ENCODE measurements at regions not wholly inside any gene's neighbourhood (a gene's known extent, or its start where the extent isn't known, plus 50 kb on each side); places are given as distances from the start of the nearest gene placed in this dataset.
"Not testable (repeated sequence)": the region's sequence is repeated elsewhere in the genome, so short reads cannot be mapped to it uniquely, and the experiment has no call there.

DNA sequence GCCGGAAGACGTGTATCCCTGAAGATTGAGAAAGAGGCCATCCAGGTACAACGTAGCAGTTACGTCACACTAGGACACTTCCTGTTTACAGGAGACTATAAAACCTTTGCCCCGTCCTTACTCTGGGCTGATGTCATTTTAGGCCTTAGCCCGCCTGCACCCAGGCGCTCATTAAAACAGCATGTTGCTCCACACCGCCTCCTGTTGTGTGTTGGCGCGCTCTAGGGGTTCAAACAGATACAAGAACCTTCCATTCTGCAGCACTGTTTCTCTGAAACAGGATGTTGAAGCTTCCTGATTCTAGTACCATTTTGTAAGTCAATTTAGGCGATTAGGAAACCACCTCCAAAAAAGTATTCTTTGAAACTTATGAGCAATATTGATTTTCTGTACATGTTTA lies 722.1 kb downstream of the PCDH7 start:
- no peaks in the 10 kb centered on the region for H3K4me1 ChIP-seq (ENCODE audit: control insufficient read depth, insufficient read depth, low read length, poor library complexity, severe bottlenecking)
- no peak overlapping the region for H3K4me3 ChIP-seq (ENCODE audit: extremely low read depth, insufficient read depth, low read length, poor library complexity, severe bottlenecking)
- no peaks in the 10 kb centered on the region for H3K36me3 ChIP-seq (ENCODE audit: control insufficient read depth, insufficient read depth, low read length)
- H3K9me3 ChIP-seq (ENCODE audit: control insufficient read depth, low read length) = no peaks in the 10 kb centered on the region
- WGBS, 2 experiments (ENCODE audit: insufficient coverage in 2 of 2) = 88 to 95% methylated on average over 9 to 10 of the region's 11 CpGs
- no peak overlapping the region for H3K27ac ChIP-seq (ENCODE audit: low read depth, low read length, severe bottlenecking)

DNA sequence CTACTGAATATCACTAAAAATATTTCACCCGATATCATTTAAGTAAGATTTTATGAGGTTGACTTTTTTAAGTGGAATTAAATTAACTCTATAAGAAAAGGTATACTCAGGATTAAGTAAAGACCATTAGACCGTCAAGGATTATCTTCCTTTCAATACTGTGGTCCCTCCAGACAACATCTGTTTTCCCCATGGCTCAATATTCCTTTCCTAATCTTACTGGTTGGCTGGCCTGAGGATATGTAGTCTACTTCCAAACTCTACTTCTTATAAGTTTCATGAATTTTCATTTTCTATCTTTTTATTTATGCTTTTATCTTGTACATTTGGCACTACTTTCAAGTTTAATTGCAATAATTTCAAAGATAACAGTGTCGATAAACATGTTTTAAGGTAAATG lies 725.4 kb downstream of the PCDH7 start:
- no CpG with 5 or more reads among the region's 3 CpGs for WGBS, 2 experiments (ENCODE audit: insufficient coverage in 2 of 2)
- Histone ChIP-seq H3K9me3 (ENCODE audit: control insufficient read depth, low read length) (no peaks in the 10 kb centered on the region), H3K36me3 (ENCODE audit: control insufficient read depth, insufficient read depth, low read length) (no peaks in the 10 kb centered on the region), H3K27ac (ENCODE audit: low read depth, low read length, severe bottlenecking) (no peak overlapping the region), H3K4me1 (ENCODE audit: control insufficient read depth, insufficient read depth, low read length, poor library complexity, severe bottlenecking) (no peaks in the 10 kb centered on the region), H3K4me3 (ENCODE audit: extremely low read depth, insufficient read depth, low read length, poor library complexity, severe bottlenecking) (no peak overlapping the region)

DNA sequence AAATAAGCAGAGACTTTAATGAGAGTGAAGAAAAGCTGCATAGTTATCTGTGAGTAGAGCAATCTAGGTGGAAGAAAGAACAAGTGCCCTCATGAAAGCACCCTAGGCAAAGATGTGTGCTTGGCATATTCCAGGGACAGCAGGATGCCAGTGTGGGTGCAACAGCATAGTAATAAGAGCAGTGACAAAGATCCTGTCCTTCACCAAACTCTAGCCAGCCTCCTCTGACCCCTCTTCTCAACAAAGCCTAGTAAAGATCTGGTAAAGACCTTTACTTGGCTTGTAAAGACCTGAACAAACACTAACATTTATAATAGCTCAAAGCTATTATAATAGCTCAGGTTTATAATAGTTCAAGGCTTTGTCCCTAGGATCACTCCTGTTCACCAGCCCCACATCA lies 735.4 kb downstream of the PCDH7 start:
- H3K9me3 ChIP-seq (ENCODE audit: control insufficient read depth, low read length) = no peaks in the 10 kb centered on the region
- H3K36me3 ChIP-seq (ENCODE audit: control insufficient read depth, insufficient read depth, low read length) = no peaks in the 10 kb centered on the region
- H3K4me3 ChIP-seq (ENCODE audit: extremely low read depth, insufficient read depth, low read length, poor library complexity, severe bottlenecking) = no peak overlapping the region
- H3K27ac ChIP-seq (ENCODE audit: low read depth, low read length, severe bottlenecking) = no peak overlapping the region
- H3K4me1 ChIP-seq (ENCODE audit: control insufficient read depth, insufficient read depth, low read length, poor library complexity, severe bottlenecking) = no peaks in the 10 kb centered on the region

DNA sequence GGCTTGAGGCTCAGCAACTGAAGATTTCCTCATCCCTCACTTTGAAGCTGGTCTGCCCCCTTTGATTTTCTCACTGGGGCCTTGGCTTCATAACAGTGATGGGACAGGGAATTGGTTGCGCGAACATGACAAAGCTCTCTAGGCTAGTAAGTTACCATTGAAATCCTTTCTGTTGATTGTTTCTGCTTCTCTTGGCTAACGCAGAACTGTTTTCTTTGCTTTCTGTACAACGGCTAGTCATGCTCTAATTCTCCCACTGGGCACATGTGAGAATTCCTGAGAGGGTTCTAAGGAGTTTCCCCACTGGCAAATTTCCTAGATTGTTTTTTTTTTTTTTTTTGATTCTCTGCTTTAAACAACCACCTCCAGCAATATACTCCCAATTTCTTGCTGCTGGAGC lies 738.6 kb downstream of the PCDH7 start:
- no peak overlapping the region for H3K4me3 ChIP-seq (ENCODE audit: extremely low read depth, insufficient read depth, low read length, poor library complexity, severe bottlenecking)
- WGBS, 2 experiments (ENCODE audit: insufficient coverage in 2 of 2) = 87 to 100% methylated on average over 2 of the region's 4 CpGs

DNA sequence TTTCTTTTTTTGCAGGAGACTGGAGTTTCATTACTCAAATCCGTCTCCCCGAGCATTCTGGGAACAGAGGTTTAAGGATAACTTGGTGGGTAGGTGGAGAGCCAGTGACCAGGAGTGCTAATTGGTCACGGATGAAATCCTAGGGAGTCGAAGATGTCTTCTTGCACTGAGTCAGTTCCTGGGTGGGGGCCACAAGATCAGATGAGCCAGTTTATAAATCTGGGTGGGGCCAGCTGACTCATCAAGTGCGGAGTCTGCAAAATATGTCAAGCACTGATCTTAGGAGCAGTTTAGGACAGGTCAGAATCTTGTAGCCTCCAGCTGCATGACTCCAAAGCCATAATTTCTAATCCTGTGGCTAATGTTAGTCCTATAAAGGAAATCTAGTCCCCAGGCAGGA lies 741.3 kb downstream of the PCDH7 start:
- Histone ChIP-seq H3K4me1 (ENCODE audit: control insufficient read depth, insufficient read depth, low read length, poor library complexity, severe bottlenecking) (peaks cover 5% of the 10 kb centered on the region), H3K36me3 (ENCODE audit: control insufficient read depth, insufficient read depth, low read length) (no peaks in the 10 kb centered on the region), H3K27ac (ENCODE audit: low read depth, low read length, severe bottlenecking) (no peak overlapping the region), H3K9me3 (ENCODE audit: control insufficient read depth, low read length) (no peaks in the 10 kb centered on the region), H3K4me3 (ENCODE audit: extremely low read depth, insufficient read depth, low read length, poor library complexity, severe bottlenecking) (no peak overlapping the region)
- 94 to 97% methylated on average over 3 of the region's 5 CpGs for WGBS, 2 experiments (ENCODE audit: insufficient coverage in 2 of 2)

More for the DNA sequence above, 738.6 kb downstream of the PCDH7 start:
- no peaks in the 10 kb centered on the region for H3K9me3 ChIP-seq (ENCODE audit: control insufficient read depth, low read length)
- no peak overlapping the region for H3K27ac ChIP-seq (ENCODE audit: low read depth, low read length, severe bottlenecking)
- no peaks in the 10 kb centered on the region for H3K36me3 ChIP-seq (ENCODE audit: control insufficient read depth, insufficient read depth, low read length)
- peaks cover 5% of the 10 kb centered on the region for H3K4me1 ChIP-seq (ENCODE audit: control insufficient read depth, insufficient read depth, low read length, poor library complexity, severe bottlenecking)

DNA sequence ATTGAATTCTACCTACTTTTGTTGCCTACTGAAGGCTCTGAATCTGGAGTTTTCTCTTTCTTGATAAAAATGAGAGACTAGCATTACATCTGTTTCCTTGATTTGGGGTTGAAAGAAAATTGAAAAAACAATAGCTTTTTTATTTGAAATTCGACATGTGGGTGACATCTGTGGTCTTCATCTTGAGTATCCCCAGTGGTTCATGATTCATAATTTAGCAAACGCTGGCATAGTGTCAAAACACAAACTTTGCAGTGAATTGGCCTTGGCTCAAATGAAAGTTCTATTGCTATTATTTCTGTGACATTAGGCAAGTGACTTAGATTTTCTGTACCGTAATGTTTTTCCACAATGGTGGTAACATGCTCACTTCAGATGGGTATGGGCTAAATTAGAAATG lies 747.6 kb downstream of the PCDH7 start:
- WGBS, 2 experiments (ENCODE audit: insufficient coverage in 2 of 2) = 78 to 91% methylated on average over 2 of the region's 3 CpGs
- Histone ChIP-seq H3K9me3 (ENCODE audit: control insufficient read depth, low read length) (no peaks in the 10 kb centered on the region), H3K36me3 (ENCODE audit: control insufficient read depth, insufficient read depth, low read length) (no peaks in the 10 kb centered on the region), H3K4me3 (ENCODE audit: extremely low read depth, insufficient read depth, low read length, poor library complexity, severe bottlenecking) (no peak overlapping the region), H3K4me1 (ENCODE audit: control insufficient read depth, insufficient read depth, low read length, poor library complexity, severe bottlenecking) (no peaks in the 10 kb centered on the region), H3K27ac (ENCODE audit: low read depth, low read length, severe bottlenecking) (no peak overlapping the region)

DNA sequence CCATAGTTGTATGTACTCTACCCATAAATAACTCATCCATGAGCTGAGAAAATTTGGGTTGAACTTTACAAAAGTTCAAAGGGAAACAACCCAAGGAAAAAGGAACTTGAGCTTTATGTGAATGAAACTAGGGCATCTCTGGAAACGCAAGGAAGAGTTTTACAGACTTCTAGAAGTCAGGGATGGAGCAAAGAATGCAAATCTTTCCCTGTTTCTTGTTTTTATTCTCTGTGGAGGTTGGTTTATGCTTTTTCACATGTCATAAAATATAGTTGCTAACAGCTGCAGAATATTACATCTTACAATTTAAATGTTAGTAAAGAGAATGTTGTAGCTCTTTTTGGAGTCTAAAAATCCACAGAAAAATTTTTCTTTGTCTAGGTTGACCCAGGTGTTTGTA lies 754.1 kb downstream of the PCDH7 start:
- H3K36me3 ChIP-seq (ENCODE audit: control insufficient read depth, insufficient read depth, low read length) = no peaks in the 10 kb centered on the region
- no peak overlapping the region for H3K4me3 ChIP-seq (ENCODE audit: extremely low read depth, insufficient read depth, low read length, poor library complexity, severe bottlenecking)
- no peaks in the 10 kb centered on the region for H3K9me3 ChIP-seq (ENCODE audit: control insufficient read depth, low read length)
- no peaks in the 10 kb centered on the region for H3K4me1 ChIP-seq (ENCODE audit: control insufficient read depth, insufficient read depth, low read length, poor library complexity, severe bottlenecking)
- H3K27ac ChIP-seq (ENCODE audit: low read depth, low read length, severe bottlenecking) = no peak overlapping the region
- WGBS, 2 experiments (ENCODE audit: insufficient coverage in 2 of 2) = no CpG with 5 or more reads among the region's 1 CpG

DNA sequence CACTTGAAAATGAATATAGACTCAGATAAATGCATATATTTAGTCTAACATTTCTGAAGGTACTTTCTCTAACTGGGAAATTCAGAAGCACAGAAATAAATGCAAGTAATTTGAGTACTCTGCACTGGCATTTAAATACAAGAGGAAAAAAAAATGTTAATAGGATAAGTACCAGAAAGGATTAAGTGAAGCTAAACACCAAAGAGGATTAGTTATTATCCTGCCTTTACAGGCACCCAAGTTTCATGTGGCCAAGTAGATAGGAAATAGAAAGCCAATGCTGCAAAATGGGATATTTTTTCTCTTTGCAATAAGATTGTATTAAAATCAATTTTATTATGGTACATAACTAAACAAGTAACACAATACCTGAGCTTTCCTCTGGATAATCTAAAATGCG lies 762.5 kb downstream of the PCDH7 start:
- no peaks in the 10 kb centered on the region for H3K9me3 ChIP-seq (ENCODE audit: control insufficient read depth, low read length)
- H3K4me3 ChIP-seq (ENCODE audit: extremely low read depth, insufficient read depth, low read length, poor library complexity, severe bottlenecking) = no peak overlapping the region
- no peaks in the 10 kb centered on the region for H3K4me1 ChIP-seq (ENCODE audit: control insufficient read depth, insufficient read depth, low read length, poor library complexity, severe bottlenecking)
- H3K36me3 ChIP-seq (ENCODE audit: control insufficient read depth, insufficient read depth, low read length) = no peaks in the 10 kb centered on the region
- WGBS, 2 experiments (ENCODE audit: insufficient coverage in 2 of 2) = no CpG with 5 or more reads among the region's 1 CpG
- H3K27ac ChIP-seq (ENCODE audit: low read depth, low read length, severe bottlenecking) = no peak overlapping the region

DNA sequence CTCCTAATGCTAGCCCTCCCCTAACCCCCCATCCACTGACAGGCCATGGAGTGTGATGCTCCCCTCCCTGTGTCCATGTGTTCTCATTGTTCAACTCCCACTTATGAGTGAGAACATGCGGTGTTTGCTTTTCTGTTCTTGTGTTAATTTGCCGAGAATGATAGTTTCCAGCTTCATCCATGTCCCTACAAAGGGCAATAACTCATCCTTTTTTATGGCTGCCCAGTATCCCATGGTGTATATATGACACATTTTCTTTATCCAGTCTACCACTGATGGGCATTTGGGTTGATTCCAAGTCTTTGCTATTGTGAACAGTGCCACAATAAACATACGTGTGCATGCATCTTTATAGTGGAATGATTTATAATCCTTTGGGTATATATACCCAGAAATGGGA lies 779.0 kb downstream of the PCDH7 start:
- WGBS, 2 experiments (ENCODE audit: insufficient coverage in 2 of 2) = 100% methylated on average over 1 to 2 of the region's 3 CpGs

DNA sequence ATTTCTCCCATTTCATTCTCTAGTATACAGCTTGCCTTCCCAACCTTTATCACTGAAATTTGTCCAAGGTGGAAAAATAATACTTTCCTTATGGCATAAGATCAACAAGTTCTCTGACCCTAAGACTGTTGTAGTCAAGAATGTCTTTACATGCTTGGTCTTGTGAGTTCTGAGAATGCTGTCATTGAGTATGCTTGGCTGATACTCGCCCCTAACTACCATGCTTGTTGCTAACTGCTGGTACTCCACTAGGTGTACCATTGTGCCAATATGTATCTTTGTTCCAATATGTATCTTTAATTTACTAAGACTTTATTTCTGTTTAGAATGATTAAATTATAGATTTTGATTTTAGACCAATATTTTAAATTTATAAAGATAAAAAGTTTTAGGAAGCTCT lies 796.4 kb downstream of the PCDH7 start:
- no CpG with 5 or more reads among the region's 1 CpG for WGBS, 2 experiments (ENCODE audit: insufficient coverage in 2 of 2)
- Histone ChIP-seq H3K4me3 (ENCODE audit: extremely low read depth, insufficient read depth, low read length, poor library complexity, severe bottlenecking) (no peak overlapping the region), H3K9me3 (ENCODE audit: control insufficient read depth, low read length) (no peaks in the 10 kb centered on the region), H3K27ac (ENCODE audit: low read depth, low read length, severe bottlenecking) (no peak overlapping the region), H3K4me1 (ENCODE audit: control insufficient read depth, insufficient read depth, low read length, poor library complexity, severe bottlenecking) (no peaks in the 10 kb centered on the region), H3K36me3 (ENCODE audit: control insufficient read depth, insufficient read depth, low read length) (no peaks in the 10 kb centered on the region)

More for the DNA sequence above, 779.0 kb downstream of the PCDH7 start:
- not testable (repeated sequence) for H3K4me1 ChIP-seq (ENCODE audit: control insufficient read depth, insufficient read depth, low read length, poor library complexity, severe bottlenecking); H3K9me3 ChIP-seq (ENCODE audit: control insufficient read depth, low read length); H3K27ac ChIP-seq (ENCODE audit: low read depth, low read length, severe bottlenecking); H3K4me3 ChIP-seq (ENCODE audit: extremely low read depth, insufficient read depth, low read length, poor library complexity, severe bottlenecking); H3K36me3 ChIP-seq (ENCODE audit: control insufficient read depth, insufficient read depth, low read length)

DNA sequence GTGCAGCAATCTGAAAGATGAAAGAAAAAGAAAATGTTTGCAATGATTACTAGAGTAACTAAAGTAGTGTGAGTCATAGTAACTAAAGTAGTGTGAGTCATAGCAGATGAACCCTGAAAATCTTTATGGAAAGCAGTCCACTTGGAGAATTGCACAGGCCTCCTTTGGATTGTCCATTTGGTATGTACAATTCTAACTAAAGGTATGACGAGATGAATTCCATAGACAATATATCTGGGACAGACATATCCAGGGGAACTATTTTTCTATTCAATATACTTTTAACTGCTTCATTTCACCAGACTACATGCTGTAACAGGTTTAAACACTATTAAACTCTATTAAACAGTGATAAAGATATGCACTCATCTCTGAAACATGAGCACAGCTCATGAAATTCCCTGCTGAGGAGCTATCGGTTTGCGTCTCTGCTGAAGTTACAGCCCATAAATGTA lies 798.7 kb downstream of the PCDH7 start:
- H3K4me3 ChIP-seq (ENCODE audit: extremely low read depth, insufficient read depth, low read length, poor library complexity, severe bottlenecking) = no peak overlapping the region
- WGBS, 2 experiments (ENCODE audit: insufficient coverage in 2 of 2) = 93 to 100% methylated on average over 2 of the region's 3 CpGs
- H3K36me3 ChIP-seq (ENCODE audit: control insufficient read depth, insufficient read depth, low read length) = no peaks in the 10 kb centered on the region
- H3K27ac ChIP-seq (ENCODE audit: low read depth, low read length, severe bottlenecking) = no peak overlapping the region
- H3K4me1 ChIP-seq (ENCODE audit: control insufficient read depth, insufficient read depth, low read length, poor library complexity, severe bottlenecking) = no peaks in the 10 kb centered on the region
- peaks cover 2% of the 10 kb centered on the region for H3K9me3 ChIP-seq (ENCODE audit: control insufficient read depth, low read length)

DNA sequence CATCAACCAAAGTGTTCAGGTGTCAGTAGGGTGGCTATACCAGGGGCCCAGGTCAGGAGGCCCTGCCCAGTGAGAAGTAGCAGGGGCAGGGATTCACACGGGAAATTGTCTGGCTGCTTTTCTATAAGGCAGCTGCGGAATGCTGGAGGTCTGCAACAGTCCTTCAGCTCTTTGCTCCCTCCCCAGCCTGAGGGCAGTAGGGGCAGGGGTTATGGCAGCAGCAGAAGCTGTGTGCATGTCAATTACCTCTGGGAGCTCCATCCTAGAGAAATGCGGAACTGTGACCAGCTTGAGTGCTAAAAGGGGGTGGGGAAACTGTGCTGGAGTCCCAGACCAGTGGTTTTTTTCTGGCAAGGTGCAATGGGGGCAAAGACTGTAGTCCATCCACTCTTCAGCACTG lies 810.4 kb downstream of the PCDH7 start:
- H3K4me3 ChIP-seq (ENCODE audit: extremely low read depth, insufficient read depth, low read length, poor library complexity, severe bottlenecking) = no peak overlapping the region
- H3K9me3 ChIP-seq (ENCODE audit: control insufficient read depth, low read length) = no peaks in the 10 kb centered on the region
- WGBS, 2 experiments (ENCODE audit: insufficient coverage in 2 of 2) = 82 to 100% methylated on average over 2 to 3 of the region's 3 CpGs
- H3K27ac ChIP-seq (ENCODE audit: low read depth, low read length, severe bottlenecking) = no peak overlapping the region
- H3K4me1 ChIP-seq (ENCODE audit: control insufficient read depth, insufficient read depth, low read length, poor library complexity, severe bottlenecking) = no peaks in the 10 kb centered on the region
- no peaks in the 10 kb centered on the region for H3K36me3 ChIP-seq (ENCODE audit: control insufficient read depth, insufficient read depth, low read length)

All from mesodermal cell (in vitro differentiated cells).